ENCODE measurements at regions not wholly inside any gene's neighbourhood (a gene's known extent, or its start where the extent isn't known, plus 50 kb on each side); places are given as distances from the start of the nearest gene placed in this dataset.

GRCh38 chr16:49129935-49130334, 151.7 kb downstream of the CBLN1 start:
- Histone ChIP-seq H3K27ac (ENCODE audit: low read length) (no peak overlapping the region), H3K36me3 (ENCODE audit: control insufficient read depth, insufficient read depth, low read length) (no peaks in the 10 kb centered on the region), H3K4me3 (ENCODE audit: low read length) (no peak overlapping the region), H3K9me3 (ENCODE audit: control insufficient read depth, low read depth, low read length) (no peaks in the 10 kb centered on the region), H3K4me1 (ENCODE audit: control insufficient read depth, insufficient read depth, low read length) (no peaks in the 10 kb centered on the region), H3K27me3 (ENCODE audit: control insufficient read depth, insufficient read depth, low read length) (no peaks in the 10 kb centered on the region)
- no peak for DNase-seq
- WGBS (ENCODE audit: insufficient coverage, low lambda C conversion rate) = no CpG with 5 or more reads among the region's 1 CpG

GRCh38 chr16:49128740-49129139, 152.9 kb downstream of the CBLN1 start:
- Histone ChIP-seq H3K4me3 (ENCODE audit: low read length) (no peak overlapping the region), H3K9me3 (ENCODE audit: control insufficient read depth, low read depth, low read length) (no peaks in the 10 kb centered on the region), H3K27ac (ENCODE audit: low read length) (no peak overlapping the region), H3K27me3 (ENCODE audit: control insufficient read depth, insufficient read depth, low read length) (no peaks in the 10 kb centered on the region), H3K4me1 (ENCODE audit: control insufficient read depth, insufficient read depth, low read length) (no peaks in the 10 kb centered on the region), H3K36me3 (ENCODE audit: control insufficient read depth, insufficient read depth, low read length) (no peaks in the 10 kb centered on the region)
- WGBS (ENCODE audit: insufficient coverage, low lambda C conversion rate) = 33% methylated on average over 1 of the region's 2 CpGs
- no peak for DNase-seq

GRCh38 chr16:49127103-49127502, 154.5 kb downstream of the CBLN1 start:
- Histone ChIP-seq H3K36me3 (ENCODE audit: control insufficient read depth, insufficient read depth, low read length) (no peaks in the 10 kb centered on the region), H3K4me1 (ENCODE audit: control insufficient read depth, insufficient read depth, low read length) (no peaks in the 10 kb centered on the region), H3K9me3 (ENCODE audit: control insufficient read depth, low read depth, low read length) (no peaks in the 10 kb centered on the region), H3K27ac (ENCODE audit: low read length) (no peak overlapping the region), H3K27me3 (ENCODE audit: control insufficient read depth, insufficient read depth, low read length) (no peaks in the 10 kb centered on the region), H3K4me3 (ENCODE audit: low read length) (no peak overlapping the region)
- WGBS (ENCODE audit: insufficient coverage, low lambda C conversion rate) = no CpG with 5 or more reads among the region's 1 CpG
- DNase-seq = no peak

GRCh38 chr16:49121636-49122035, 160.0 kb downstream of the CBLN1 start:
- Histone ChIP-seq H3K27me3 (ENCODE audit: control insufficient read depth, insufficient read depth, low read length) (no peaks in the 10 kb centered on the region), H3K4me3 (ENCODE audit: low read length) (no peak overlapping the region), H3K36me3 (ENCODE audit: control insufficient read depth, insufficient read depth, low read length) (no peaks in the 10 kb centered on the region), H3K4me1 (ENCODE audit: control insufficient read depth, insufficient read depth, low read length) (no peaks in the 10 kb centered on the region), H3K27ac (ENCODE audit: low read length) (no peak overlapping the region), H3K9me3 (ENCODE audit: control insufficient read depth, low read depth, low read length) (no peaks in the 10 kb centered on the region)
- 78% methylated on average over 3 of the region's 5 CpGs for WGBS (ENCODE audit: insufficient coverage, low lambda C conversion rate)
- DNase-seq = no peak

GRCh38 chr16:49120631-49121030, 161.0 kb downstream of the CBLN1 start:
- no CpG with 5 or more reads among the region's 6 CpGs for WGBS (ENCODE audit: insufficient coverage, low lambda C conversion rate)
- Histone ChIP-seq H3K27me3 (ENCODE audit: control insufficient read depth, insufficient read depth, low read length) (no peaks in the 10 kb centered on the region), H3K4me1 (ENCODE audit: control insufficient read depth, insufficient read depth, low read length) (no peaks in the 10 kb centered on the region), H3K9me3 (ENCODE audit: control insufficient read depth, low read depth, low read length) (no peaks in the 10 kb centered on the region), H3K36me3 (ENCODE audit: control insufficient read depth, insufficient read depth, low read length) (no peaks in the 10 kb centered on the region), H3K4me3 (ENCODE audit: low read length) (no peak overlapping the region), H3K27ac (ENCODE audit: low read length) (no peak overlapping the region)
- DNase-seq = no peak

GRCh38 chr16:49116873-49117272, 164.8 kb downstream of the CBLN1 start:
- H3K4me3 ChIP-seq (ENCODE audit: low read length) = no peak overlapping the region
- no peaks in the 10 kb centered on the region for H3K4me1 ChIP-seq (ENCODE audit: control insufficient read depth, insufficient read depth, low read length)
- no peak overlapping the region for H3K27ac ChIP-seq (ENCODE audit: low read length)
- DNase-seq = no peak
- no CpG with 5 or more reads among the region's 7 CpGs for WGBS (ENCODE audit: insufficient coverage, low lambda C conversion rate)
- H3K36me3 ChIP-seq (ENCODE audit: control insufficient read depth, insufficient read depth, low read length) = no peaks in the 10 kb centered on the region
- H3K9me3 ChIP-seq (ENCODE audit: control insufficient read depth, low read depth, low read length) = no peaks in the 10 kb centered on the region
- H3K27me3 ChIP-seq (ENCODE audit: control insufficient read depth, insufficient read depth, low read length) = peaks cover 3% of the 10 kb centered on the region

GRCh38 chr16:49115956-49116355, 165.7 kb downstream of the CBLN1 start:
- Histone ChIP-seq H3K4me1 (ENCODE audit: control insufficient read depth, insufficient read depth, low read length) (no peaks in the 10 kb centered on the region), H3K9me3 (ENCODE audit: control insufficient read depth, low read depth, low read length) (no peaks in the 10 kb centered on the region), H3K27me3 (ENCODE audit: control insufficient read depth, insufficient read depth, low read length) (peaks cover 4% of the 10 kb centered on the region), H3K4me3 (ENCODE audit: low read length) (no peak overlapping the region), H3K36me3 (ENCODE audit: control insufficient read depth, insufficient read depth, low read length) (no peaks in the 10 kb centered on the region), H3K27ac (ENCODE audit: low read length) (no peak overlapping the region)
- no CpG with 5 or more reads among the region's 9 CpGs for WGBS (ENCODE audit: insufficient coverage, low lambda C conversion rate)
- DNase-seq = no peak

GRCh38 chr16:49112754-49113153, 168.9 kb downstream of the CBLN1 start:
- peaks cover 6% of the 10 kb centered on the region for H3K27me3 ChIP-seq (ENCODE audit: control insufficient read depth, insufficient read depth, low read length)
- no peak overlapping the region for H3K27ac ChIP-seq (ENCODE audit: low read length)
- no peak for DNase-seq
- H3K4me3 ChIP-seq (ENCODE audit: low read length) = no peak overlapping the region
- no peaks in the 10 kb centered on the region for H3K9me3 ChIP-seq (ENCODE audit: control insufficient read depth, low read depth, low read length)
- WGBS (ENCODE audit: insufficient coverage, low lambda C conversion rate) = 83% methylated on average over 1 of the region's 5 CpGs
- H3K4me1 ChIP-seq (ENCODE audit: control insufficient read depth, insufficient read depth, low read length) = no peaks in the 10 kb centered on the region
- no peaks in the 10 kb centered on the region for H3K36me3 ChIP-seq (ENCODE audit: control insufficient read depth, insufficient read depth, low read length)

- Histone ChIP-seq H3K9me3 (ENCODE audit: control insufficient read depth, low read depth, low read length) (no peaks in the 10 kb centered on the region), H3K4me1 (ENCODE audit: control insufficient read depth, insufficient read depth, low read length) (no peaks in the 10 kb centered on the region), H3K27me3 (ENCODE audit: control insufficient read depth, insufficient read depth, low read length) (peaks cover 6% of the 10 kb centered on the region), H3K36me3 (ENCODE audit: control insufficient read depth, insufficient read depth, low read length) (no peaks in the 10 kb centered on the region), H3K4me3 (ENCODE audit: low read length) (no peak overlapping the region), H3K27ac (ENCODE audit: low read length) (no peak overlapping the region)
- WGBS (ENCODE audit: insufficient coverage, low lambda C conversion rate) = 50% methylated on average over 1 of the region's 1 CpG
- DNase-seq = no peak
These were observed 170.3 kb downstream of the CBLN1 start for GRCh38 chr16:49111351-49111750.

- Histone ChIP-seq H3K4me1 (ENCODE audit: control insufficient read depth, insufficient read depth, low read length) (no peaks in the 10 kb centered on the region), H3K36me3 (ENCODE audit: control insufficient read depth, insufficient read depth, low read length) (no peaks in the 10 kb centered on the region), H3K27ac (ENCODE audit: low read length) (no peak overlapping the region), H3K9me3 (ENCODE audit: control insufficient read depth, low read depth, low read length) (no peaks in the 10 kb centered on the region), H3K27me3 (ENCODE audit: control insufficient read depth, insufficient read depth, low read length) (peaks cover 6% of the 10 kb centered on the region), H3K4me3 (ENCODE audit: low read length) (no peak overlapping the region)
- DNase-seq = no peak
- WGBS (ENCODE audit: insufficient coverage, low lambda C conversion rate) = 80% methylated on average over 1 of the region's 3 CpGs
These were observed 173.0 kb downstream of the CBLN1 start for GRCh38 chr16:49108611-49109010.

GRCh38 chr16:49103298-49103697, 178.3 kb downstream of the CBLN1 start:
- no peaks in the 10 kb centered on the region for H3K9me3 ChIP-seq (ENCODE audit: control insufficient read depth, low read depth, low read length)
- no peaks in the 10 kb centered on the region for H3K4me1 ChIP-seq (ENCODE audit: control insufficient read depth, insufficient read depth, low read length)
- no CpG with 5 or more reads among the region's 3 CpGs for WGBS (ENCODE audit: insufficient coverage, low lambda C conversion rate)
- no peak overlapping the region for H3K4me3 ChIP-seq (ENCODE audit: low read length)
- DNase-seq = no peak
- H3K36me3 ChIP-seq (ENCODE audit: control insufficient read depth, insufficient read depth, low read length) = no peaks in the 10 kb centered on the region
- no peak overlapping the region for H3K27ac ChIP-seq (ENCODE audit: low read length)
- H3K27me3 ChIP-seq (ENCODE audit: control insufficient read depth, insufficient read depth, low read length) = no peaks in the 10 kb centered on the region

Data from large intestine (tissue), 3 donors.